ENCODE measurements at regions not wholly inside any gene's neighbourhood (a gene's known extent, or its start where the extent isn't known, plus 50 kb on each side); places are given as distances from the start of the nearest gene placed in this dataset.

GRCh38 chr17:68175416-68175815 lies 72.4 kb upstream of the AMZ2 start:
- Mint-ChIP-seq H3K4me3 (no peak overlapping the region), H3K27me3 (no peaks in the 10 kb centered on the region)
- intact Hi-C loops (cut with micrococcal nuclease), result loop anchor here (10.0 kb wide), 1 partner anchor 121 kb away; no protein-coding TSS in a partner anchor

GRCh38 chr17:68175905-68176304 lies 71.9 kb upstream of the AMZ2 start:
- H3K27ac Mint-ChIP-seq, result peak overlapping the region in 2 of 7 donors; percentile 59 to 63

More at GRCh38 chr17:68175416-68175815, 72.4 kb upstream of the AMZ2 start:
- Histone ChIP-seq H3K36me3 (ENCODE audit: insufficient read depth, low read length) (no peaks in the 10 kb centered on the region), H3K27me3 (ENCODE audit: insufficient read depth, low read length) (no peaks in the 10 kb centered on the region), H3K27ac (ENCODE audit: low read depth, low read length) (no peak overlapping the region), H3K4me3 (ENCODE audit: low read length in 2 of 2) (no peak overlapping the region), H3K4me1 (ENCODE audit: insufficient read depth, low read length) (peaks cover 2% of the 10 kb centered on the region), H3K9me3 (ENCODE audit: control insufficient read depth in 1 of 2, low read length in 2 of 2) (no peaks in the 10 kb centered on the region)
- Mint-ChIP-seq H3K36me3 (no peaks in the 10 kb centered on the region), H3K9me3 (peaks cover 0 to 2% (median 0%) of the 10 kb centered on the region in 8 donors), H3K27ac (no peak overlapping the region), H3K4me1 (peaks cover 3 to 10% (median 6%) of the 10 kb centered on the region in 4 donors)
- ChIA-PET POLR2A (ENCODE audit: partially characterized antibody) (interaction anchor here (1.8 to 2.0 kb wide), 2 partner anchors 21 to 73 kb away, joined by 5 to 10 read pairs; no protein-coding TSS in a partner anchor), CTCF (ENCODE audit: partially characterized antibody) (interaction anchor here (12.2 kb wide), 1 partner anchor 27 kb away, joined by 221 read pairs; no protein-coding TSS in a partner anchor)
- DNase-seq, result no peak

GRCh38 chr17:68176718-68177117 lies 71.1 kb upstream of the AMZ2 start:
- Histone ChIP-seq H3K4me3 (ENCODE audit: low read length in 2 of 2) (no peak overlapping the region), H3K4me1 (ENCODE audit: insufficient read depth, low read length) (peaks cover 7% of the 10 kb centered on the region), H3K27me3 (ENCODE audit: insufficient read depth, low read length) (no peaks in the 10 kb centered on the region), H3K36me3 (ENCODE audit: insufficient read depth, low read length) (no peaks in the 10 kb centered on the region), H3K27ac (ENCODE audit: low read depth, low read length) (no peak overlapping the region), H3K9me3 (ENCODE audit: control insufficient read depth in 1 of 2, low read length in 2 of 2) (no peaks in the 10 kb centered on the region)
- Mint-ChIP-seq H3K4me1 (peaks cover 8 to 21% (median 13%) of the 10 kb centered on the region in 4 donors), H3K4me3 (no peak overlapping the region), H3K36me3 (peaks cover 0 to 5% of the 10 kb centered on the region in 2 donors), H3K9me3 (peaks cover 0 to 5% (median 0%) of the 10 kb centered on the region in 8 donors), H3K27me3 (no peaks in the 10 kb centered on the region), H3K27ac (no peak overlapping the region)
- ChIA-PET POLR2A (ENCODE audit: partially characterized antibody) (interaction anchor here (0.7 to 2.0 kb wide), 5 partner anchors 20 to 123 kb away, joined by 3 to 12 read pairs (median 5); partner anchors contain the start of genes ARSG and SLC16A6), CTCF (ENCODE audit: partially characterized antibody) (interaction anchor here (0.7 to 12.2 kb wide), 7 partner anchors 8 to 287 kb away, joined by 3 to 221 read pairs (median 4); no protein-coding TSS in a partner anchor)
- no peak for DNase-seq
- intact Hi-C loops (cut with micrococcal nuclease), result loop anchor here (10.0 kb wide), 1 partner anchor 122 kb away; no protein-coding TSS in a partner anchor

More at GRCh38 chr17:68175905-68176304, 71.9 kb upstream of the AMZ2 start:
- no peaks in the 10 kb centered on the region for H3K27me3 Mint-ChIP-seq
- no peak overlapping the region for H3K4me3 ChIP-seq (ENCODE audit: low read length in 2 of 2)
- H3K36me3 Mint-ChIP-seq, result peaks cover 0 to 3% of the 10 kb centered on the region in 2 donors
- peaks cover 5% of the 10 kb centered on the region for H3K4me1 ChIP-seq (ENCODE audit: insufficient read depth, low read length)
- DNase-seq, result no peak
- H3K27ac ChIP-seq (ENCODE audit: low read depth, low read length), result no peak overlapping the region
- H3K4me3 Mint-ChIP-seq, result no peak overlapping the region
- H3K27me3 ChIP-seq (ENCODE audit: insufficient read depth, low read length), result no peaks in the 10 kb centered on the region
- CTCF ChIA-PET (ENCODE audit: partially characterized antibody), result interaction anchor here (0.7 to 12.2 kb wide), 4 partner anchors 10 to 256 kb away, joined by 3 to 221 read pairs (median 4); no protein-coding TSS in a partner anchor
- POLR2A ChIA-PET (ENCODE audit: partially characterized antibody), result interaction anchor here (0.6 to 2.0 kb wide), 5 partner anchors 21 to 261 kb away, joined by 3 to 12 read pairs (median 5); no protein-coding TSS in a partner anchor
- peaks cover 8 to 14% (median 10%) of the 10 kb centered on the region in 4 donors for H3K4me1 Mint-ChIP-seq
- peaks cover 0 to 5% (median 0%) of the 10 kb centered on the region in 8 donors for H3K9me3 Mint-ChIP-seq
- H3K9me3 ChIP-seq (ENCODE audit: control insufficient read depth in 1 of 2, low read length in 2 of 2), result no peaks in the 10 kb centered on the region
- H3K36me3 ChIP-seq (ENCODE audit: insufficient read depth, low read length), result no peaks in the 10 kb centered on the region
- intact Hi-C loops (cut with micrococcal nuclease), result loop anchor here (10.0 kb wide), 1 partner anchor 121 kb away; no protein-coding TSS in a partner anchor

- H3K4me3 Mint-ChIP-seq, result peak overlapping the region in 1 of 8 donors; percentile 17
- DNase-seq, result no peak
Measured at GRCh38 chr17:68178831-68179230, 69.0 kb upstream of the AMZ2 start.

GRCh38 chr17:68179236-68179925 lies 68.5 kb upstream of the AMZ2 start:
- peaks cover 0 to 5% (median 0%) of the 10 kb centered on the region in 8 donors for H3K9me3 Mint-ChIP-seq
- DNase-seq, result no peak
- Histone ChIP-seq H3K4me3 (ENCODE audit: low read length in 2 of 2) (no peak overlapping the region), H3K27me3 (ENCODE audit: insufficient read depth, low read length) (no peaks in the 10 kb centered on the region), H3K9me3 (ENCODE audit: control insufficient read depth in 1 of 2, low read length in 2 of 2) (no peaks in the 10 kb centered on the region), H3K36me3 (ENCODE audit: insufficient read depth, low read length) (no peaks in the 10 kb centered on the region), H3K4me1 (ENCODE audit: insufficient read depth, low read length) (peaks cover 33% of the 10 kb centered on the region), H3K27ac (ENCODE audit: low read depth, low read length) (no peak overlapping the region)
- ChIA-PET CTCF (ENCODE audit: partially characterized antibody) (interaction anchor here (2.1 to 12.2 kb wide), 5 partner anchors 11 to 258 kb away, joined by 6 to 270 read pairs (median 15); no protein-coding TSS in a partner anchor), POLR2A (ENCODE audit: partially characterized antibody) (interaction anchor here (2.3 to 9.8 kb wide), 5 partner anchors 19 to 258 kb away, joined by 12 to 330 read pairs (median 24); partner anchors contain the start of gene AMZ2)
- peaks cover 17 to 46% (median 30%) of the 10 kb centered on the region in 4 donors for H3K4me1 Mint-ChIP-seq
- intact Hi-C loops (cut with micrococcal nuclease), result loop anchor here (10.0 kb wide), 1 partner anchor 125 kb away; no protein-coding TSS in a partner anchor
- H3K27ac Mint-ChIP-seq, result peak overlapping the region in 2 of 7 donors; percentile 40 to 56
- H3K4me3 Mint-ChIP-seq, result no peak overlapping the region
- H3K36me3 Mint-ChIP-seq, result peaks cover 0 to 11% of the 10 kb centered on the region in 2 donors
- no peaks in the 10 kb centered on the region for H3K27me3 Mint-ChIP-seq

More at GRCh38 chr17:68178831-68179230, 69.0 kb upstream of the AMZ2 start:
- no peaks in the 10 kb centered on the region for H3K27me3 ChIP-seq (ENCODE audit: insufficient read depth, low read length)
- no peaks in the 10 kb centered on the region for H3K9me3 ChIP-seq (ENCODE audit: control insufficient read depth in 1 of 2, low read length in 2 of 2)
- Mint-ChIP-seq H3K36me3 (peaks cover 0 to 11% of the 10 kb centered on the region in 2 donors), H3K27ac (peak overlapping the region in 2 of 7 donors; percentile 40 to 56), H3K4me1 (peaks cover 14 to 41% (median 25%) of the 10 kb centered on the region in 4 donors), H3K27me3 (no peaks in the 10 kb centered on the region), H3K9me3 (peaks cover 0 to 5% (median 0%) of the 10 kb centered on the region in 8 donors)
- no peaks in the 10 kb centered on the region for H3K36me3 ChIP-seq (ENCODE audit: insufficient read depth, low read length)
- peaks cover 28% of the 10 kb centered on the region for H3K4me1 ChIP-seq (ENCODE audit: insufficient read depth, low read length)
- ChIA-PET POLR2A (ENCODE audit: partially characterized antibody) (interaction anchor here (0.8 kb wide), 1 partner anchor 27 kb away, joined by 4 read pairs; no protein-coding TSS in a partner anchor), CTCF (ENCODE audit: partially characterized antibody) (interaction anchor here (2.1 to 12.2 kb wide), 3 partner anchors 10 to 254 kb away, joined by 4 to 221 read pairs (median 7); no protein-coding TSS in a partner anchor)
- intact Hi-C loops (cut with micrococcal nuclease), result loop anchor here (10.0 kb wide), 1 partner anchor 124 kb away; no protein-coding TSS in a partner anchor
- H3K4me3 ChIP-seq (ENCODE audit: low read length in 2 of 2), result no peak overlapping the region
- no peak overlapping the region for H3K27ac ChIP-seq (ENCODE audit: low read depth, low read length)

GRCh38 chr17:68179926-68180285 lies 67.9 kb upstream of the AMZ2 start:
- H3K4me1 Mint-ChIP-seq, result peaks cover 22 to 51% (median 35%) of the 10 kb centered on the region in 4 donors
- no peak overlapping the region for H3K4me3 ChIP-seq (ENCODE audit: low read length in 2 of 2)

More at GRCh38 chr17:68179926-68180285, 67.9 kb upstream of the AMZ2 start:
- CTCF ChIA-PET (ENCODE audit: partially characterized antibody), result interaction anchor here (1.1 to 11.0 kb wide), 9 partner anchors 7 to 284 kb away, joined by 3 to 270 read pairs (median 7); partner anchors contain the start of gene WIPI1
- no peaks in the 10 kb centered on the region for H3K27me3 Mint-ChIP-seq
- Histone ChIP-seq H3K36me3 (ENCODE audit: insufficient read depth, low read length) (no peaks in the 10 kb centered on the region), H3K9me3 (ENCODE audit: control insufficient read depth in 1 of 2, low read length in 2 of 2) (no peaks in the 10 kb centered on the region), H3K27ac (ENCODE audit: low read depth, low read length) (peak overlapping the region; percentile 63), H3K4me1 (ENCODE audit: insufficient read depth, low read length) (peaks cover 39% of the 10 kb centered on the region), H3K27me3 (ENCODE audit: insufficient read depth, low read length) (no peaks in the 10 kb centered on the region)
- H3K9me3 Mint-ChIP-seq, result peaks cover 0 to 5% (median 0%) of the 10 kb centered on the region in 8 donors
- peaks cover 0 to 11% of the 10 kb centered on the region in 2 donors for H3K36me3 Mint-ChIP-seq
- peak overlapping the region in 1 of 7 donors; percentile 96 for H3K27ac Mint-ChIP-seq
- intact Hi-C loops (cut with micrococcal nuclease), result loop anchor here (1.0 to 10.0 kb wide), 5 partner anchors 25 to 332 kb away; partner anchors contain the start of genes ARSG, PRKAR1A and SLC16A6
- POLR2A ChIA-PET (ENCODE audit: partially characterized antibody), result interaction anchor here (0.9 to 9.8 kb wide), 12 partner anchors 7 to 280 kb away, joined by 3 to 330 read pairs (median 13); partner anchors contain the start of genes AMZ2, ARSG, SLC16A6 and WIPI1
- no peak overlapping the region for H3K4me3 Mint-ChIP-seq
- DNase-seq, result no peak

Data from CD4-positive, alpha-beta memory T cell (primary cell).